WTC11 (cell line): ENCODE measurements at regions not wholly inside any gene's neighbourhood (a gene's known extent, or its start where the extent isn't known, plus 50 kb on each side); places are given as distances from the start of the nearest gene placed in this dataset.

Source experiments
- ATAC-seq: fragments of 200-7000 bp; cut with Tn5 transposase; 2 replicates; pipeline ENCODE4 v1.10.0; 2021; ENCODE audit warnings: mild to moderate bottlenecking, moderate library complexity
- CTCF ChIA-PET: fragments of 300-600 bp; sonication (Branson Sonifier 250); formaldehyde crosslinking; loops from one replicate; lab custom pipeline; 2021; ENCODE audit warnings: antibody characterized with exemption; lab: Charles Lee
- POLR2A ChIA-PET: fragments of 350-600 bp; sonication (Branson Sonifier 250); formaldehyde crosslinking; loops from one replicate; lab custom pipeline; 2021; ENCODE audit warnings: antibody characterized with exemption; lab: Charles Lee
- DNase-seq: peaks from one replicate; pipeline ENCODE4 v3.0.0; 2021; ENCODE audit warnings: low spot score
- H3K27ac Mint-ChIP-seq: 2 replicates; pipeline ENCODE4 v1.8.0; 2021; ENCODE audit warnings: mixed read lengths
- H3K27me3 Mint-ChIP-seq: 2 replicates; pipeline ENCODE4 v1.8.0; 2021; ENCODE audit warnings: low read depth, mild to moderate bottlenecking, moderate library complexity, mixed read lengths
- H3K36me3 Mint-ChIP-seq: 2 replicates; pipeline ENCODE4 v1.8.0; 2021; ENCODE audit warnings: mixed read lengths
- H3K4me1 Mint-ChIP-seq: 2 replicates; pipeline ENCODE4 v1.8.0; 2022; ENCODE audit warnings: mixed read lengths
- H3K4me3 Mint-ChIP-seq: 2 replicates; pipeline ENCODE4 v1.8.0; 2021; ENCODE audit warnings: mild to moderate bottlenecking, moderate library complexity, mixed read lengths
- H3K9me3 Mint-ChIP-seq: 2 replicates; pipeline ENCODE4 v1.8.0; 2021; ENCODE audit warnings: mixed read lengths
- AFF4 ChIP-seq: sonication (generic); formaldehyde crosslinking; IDR thresholded peaks from 2 replicates; pipeline ENCODE4 v1.8.1; 2023; ENCODE audit warnings: mild to moderate bottlenecking, missing genetic modification reagents, borderline replicate concordance
- ATF1 ChIP-seq: sonication (generic); formaldehyde crosslinking; IDR thresholded peaks from 2 replicates; pipeline ENCODE4 v1.8.1; 2023; ENCODE audit warnings: mild to moderate bottlenecking, moderate library complexity, missing genetic modification reagents
- ATF2 ChIP-seq: sonication (generic); formaldehyde crosslinking; IDR thresholded peaks from 2 replicates; pipeline ENCODE4 v1.8.1; 2022; ENCODE audit warnings: low read depth, missing genetic modification reagents, borderline replicate concordance
- CBFB ChIP-seq: sonication (generic); formaldehyde crosslinking; IDR thresholded peaks from 2 replicates; pipeline ENCODE4 v1.8.1; 2022; ENCODE audit warnings: mild to moderate bottlenecking, low read depth, missing genetic modification reagents
- CDX4 ChIP-seq: fragments of 250-450 bp; sonication (Bioruptor Pico); IDR thresholded peaks from 2 replicates; pipeline ENCODE4 v1.9.0; 2021; ENCODE audit warnings: moderate library complexity, mild to moderate bottlenecking, inconsistent platforms, borderline replicate concordance
- E2F4 ChIP-seq: sonication (generic); formaldehyde crosslinking; IDR thresholded peaks from 2 replicates; pipeline ENCODE4 v1.8.1; 2022; ENCODE audit warnings: low read depth, mild to moderate bottlenecking, moderate library complexity, missing genetic modification reagents, borderline replicate concordance
- E2F5 ChIP-seq: sonication (generic); formaldehyde crosslinking; IDR thresholded peaks from 2 replicates; pipeline ENCODE4 v1.8.1; 2022; ENCODE audit warnings: mild to moderate bottlenecking, moderate library complexity, missing genetic modification reagents
- EMX1 ChIP-seq: fragments of 250-450 bp; sonication (Bioruptor Pico); IDR thresholded peaks from 2 replicates; pipeline ENCODE4 v1.8.0; 2021; ENCODE audit warnings: mild to moderate bottlenecking
- JUN ChIP-seq: sonication (generic); formaldehyde crosslinking; IDR thresholded peaks from 2 replicates; pipeline ENCODE4 v1.8.0; 2023; ENCODE audit warnings: mild to moderate bottlenecking, missing genetic modification reagents
- NFATC4 ChIP-seq: fragments of 250-450 bp; sonication (Bioruptor Pico); IDR thresholded peaks from 2 replicates; pipeline ENCODE4 v1.9.0; 2021; ENCODE audit warnings: mild to moderate bottlenecking
- NFE2L1 ChIP-seq: sonication (generic); formaldehyde crosslinking; IDR thresholded peaks from 2 replicates; pipeline ENCODE4 v1.8.1; 2023; ENCODE audit warnings: missing genetic modification reagents
- PREB ChIP-seq: sonication (generic); formaldehyde crosslinking; IDR thresholded peaks from 2 replicates; pipeline ENCODE4 v1.8.1; 2022; ENCODE audit warnings: mild to moderate bottlenecking, missing genetic modification reagents, moderate library complexity, borderline replicate concordance
- RELA ChIP-seq: sonication (generic); formaldehyde crosslinking; IDR thresholded peaks from 2 replicates; pipeline ENCODE4 v1.8.1; 2022; ENCODE audit warnings: missing genetic modification reagents, mild to moderate bottlenecking, borderline replicate concordance
- SMAD4 ChIP-seq: sonication (generic); formaldehyde crosslinking; IDR thresholded peaks from 2 replicates; pipeline ENCODE4 v1.8.0; 2022; ENCODE audit warnings: mild to moderate bottlenecking, missing genetic modification reagents
- TCF7 ChIP-seq: sonication (generic); formaldehyde crosslinking; IDR thresholded peaks from 2 replicates; pipeline ENCODE4 v1.8.0; 2022; ENCODE audit warnings: mild to moderate bottlenecking, low read depth, missing genetic modification reagents, moderate library complexity
- TEAD1 ChIP-seq: sonication (generic); formaldehyde crosslinking; IDR thresholded peaks from 2 replicates; pipeline ENCODE4 v1.8.0; 2022; ENCODE audit warnings: mild to moderate bottlenecking, missing genetic modification reagents
- USF1 ChIP-seq: sonication (generic); formaldehyde crosslinking; IDR thresholded peaks from 2 replicates; pipeline ENCODE4 v1.8.0; 2022; ENCODE audit warnings: mild to moderate bottlenecking, missing genetic modification reagents
- ZNF138 ChIP-seq: sonication (generic); formaldehyde crosslinking; conservative IDR thresholded peaks from 2 replicates; pipeline ENCODE4 v1.8.1; 2022; ENCODE audit warnings: mild to moderate bottlenecking, moderate library complexity, missing genetic modification reagents
- ZNF219 ChIP-seq: sonication (generic); formaldehyde crosslinking; IDR thresholded peaks from 2 replicates; pipeline ENCODE4 v1.8.0; 2023; ENCODE audit warnings: missing genetic modification reagents, mild to moderate bottlenecking, borderline replicate concordance
- ZNF423 ChIP-seq: fragments of 250-450 bp; sonication (Bioruptor Pico); IDR thresholded peaks from 2 replicates; pipeline ENCODE4 v2.1.2; 2022; ENCODE audit warnings: mild to moderate bottlenecking, moderate library complexity

- H3K27me3 Mint-ChIP-seq: no peaks in the 10 kb centered on the region
- H3K36me3 Mint-ChIP-seq: no peaks in the 10 kb centered on the region
- peaks cover 33% of the 10 kb centered on the region for H3K4me1 Mint-ChIP-seq
- CTCF ChIA-PET: no interaction called here
- no peak for TF ChIP-seq ATF1 (CRISPR knock-in tag)
- TF ChIP-seq CBFB (CRISPR knock-in tag): no peak
- no peak for TF ChIP-seq NFE2L1 (CRISPR knock-in tag)
- no peak for TF ChIP-seq AFF4 (CRISPR knock-in tag)
- TF ChIP-seq TCF7: no peak
- TF ChIP-seq RELA (CRISPR knock-in tag): no peak
- no peak for TF ChIP-seq TEAD1
- no peak for TF ChIP-seq JUN (CRISPR knock-in tag)
- no peak for TF ChIP-seq NFATC4
- no peak for TF ChIP-seq ZNF423 (CRISPR knock-in tag)
- TF ChIP-seq E2F5 (CRISPR knock-in tag): no peak
- TF ChIP-seq ATF2 (CRISPR knock-in tag): no peak
- TF ChIP-seq PREB (CRISPR knock-in tag): no peak
- no peak for TF ChIP-seq E2F4 (CRISPR knock-in tag)
- TF ChIP-seq USF1 (CRISPR knock-in tag): no peak
- TF ChIP-seq EMX1: no peak
- TF ChIP-seq ZNF219 (CRISPR knock-in tag): no peak
- no peak for TF ChIP-seq SMAD4 (CRISPR knock-in tag)
- POLR2A ChIA-PET: no interaction called here
- H3K9me3 Mint-ChIP-seq: peaks cover 9% of the 10 kb centered on the region
- no peak for DNase-seq
- no peak overlapping the region for H3K4me3 Mint-ChIP-seq
- ATAC-seq: no peak
- H3K27ac Mint-ChIP-seq: no peak overlapping the region
Observed at GRCh38 chr5:125333416-125333815, 587.0 kb upstream of the ZNF608 start.

GRCh38 chr5:125336401-125336800, 590.0 kb upstream of the ZNF608 start:
- H3K4me1 Mint-ChIP-seq: peaks cover 28% of the 10 kb centered on the region
- H3K27ac Mint-ChIP-seq: no peak overlapping the region

More at GRCh38 chr5:125336401-125336800, 590.0 kb upstream of the ZNF608 start:
- TF ChIP-seq ZNF138 (CRISPR knock-in tag) (no peak), CDX4 (CRISPR knock-in tag) (no peak)
- H3K9me3 Mint-ChIP-seq: no peaks in the 10 kb centered on the region
- ChIA-PET POLR2A (no interaction called here), CTCF (no interaction called here)
- H3K36me3 Mint-ChIP-seq: no peaks in the 10 kb centered on the region
- H3K4me3 Mint-ChIP-seq: no peak overlapping the region
- no peaks in the 10 kb centered on the region for H3K27me3 Mint-ChIP-seq
- DNase-seq: no peak
- no peak for ATAC-seq
